GM20000 (cell line): ENCODE measurements at regions not wholly inside any gene's neighbourhood (a gene's known extent, or its start where the extent isn't known, plus 50 kb on each side); places are given as distances from the start of the nearest gene placed in this dataset.

ENCODE experiments used
- DNase-seq: peaks from one replicate; pipeline ENCODE4 v3.0.0; 2012; ENCODE audit warnings: low spot score
- CTCF ChIP-seq: IDR thresholded peaks from 2 replicates; pipeline ENCODE4 v1.5.1; 2012; ENCODE audit warnings: mild to moderate bottlenecking, control low read depth; ENCODE audit errors: extremely low read depth, missing control alignments

- TF ChIP-seq CTCF = no peak
- no peak for DNase-seq
These were observed 80.9 kb upstream of the ISL1 start for GRCh38 chr5:51302343-51302742.

GRCh38 chr5:51326844-51327243, 56.4 kb upstream of the ISL1 start:
- DNase-seq = no peak
- TF ChIP-seq CTCF = no peak
